HEK293 (cell line): ENCODE measurements at regions not wholly inside any gene's neighbourhood (a gene's known extent, or its start where the extent isn't known, plus 50 kb on each side); places are given as distances from the start of the nearest gene placed in this dataset.

Experiments
- CTCF ChIA-PET: fragments of 350-600 bp; formaldehyde crosslinking; extraction: SDS; loops from one replicate; lab custom pipeline; 2021; ENCODE audit warnings: antibody characterized with exemption; lab: Yijun Ruan, JAX
- POLR2A ChIA-PET: fragments of 300-600 bp; formaldehyde crosslinking; extraction: SDS; loops from one replicate; lab custom pipeline; 2020; ENCODE audit warnings: antibody characterized with exemption, inconsistent platforms; lab: Yijun Ruan, JAX
- H3K27ac ChIP-seq: fragments of 200-500 bp; sonication (Bioruptor generic); 2 replicates; pipeline ENCODE4 v1.5.1; 2014; ENCODE audit warnings: low read depth, low read length, control low read depth, inconsistent platforms; ENCODE audit errors: extremely low read depth
- H3K36me3 ChIP-seq, 2 experiments: fragments of 200-500 bp in 1 of 2; sonication (Bioruptor generic) in 1 of 2; 1 replicate in 1 of 2; 2 replicates in 1 of 2; pipeline ENCODE4 v1.5.1; 2014 to 2017; ENCODE audit warnings: inconsistent platforms in 2 of 2, low read length in 2 of 2; ENCODE audit not compliant: control insufficient read depth in 2 of 2, insufficient read depth in 1 of 2
- H3K4me1 ChIP-seq: fragments of 200-500 bp; sonication (Bioruptor generic); 2 replicates; pipeline ENCODE4 v1.5.1; 2014; ENCODE audit warnings: mild to moderate bottlenecking, low read length, inconsistent platforms; ENCODE audit not compliant: control insufficient read depth, insufficient read depth
- H3K4me3 ChIP-seq: 2 replicates; pipeline ENCODE4 v1.5.1; 2011; ENCODE audit warnings: low read depth, mild to moderate bottlenecking, control low read depth, low read length, moderate library complexity
- H3K9me3 ChIP-seq: fragments of 200-500 bp; sonication (Bioruptor generic); 2 replicates; pipeline ENCODE4 v1.5.1; 2014; ENCODE audit warnings: low read depth, low read length, inconsistent platforms; ENCODE audit not compliant: control insufficient read depth, insufficient read depth
- BCL11A ChIP-seq: fragments of 450-650 bp; formaldehyde crosslinking; IDR thresholded peaks from 2 replicates; pipeline ENCODE4 v1.5.1; 2016; ENCODE audit warnings: low read depth, missing biosample characterization, missing genetic modification characterization
- BCL11B ChIP-seq: fragments of 450-650 bp; formaldehyde crosslinking; IDR thresholded peaks from 2 replicates; pipeline ENCODE4 v1.5.1; 2016; ENCODE audit warnings: low read depth, missing biosample characterization, missing genetic modification characterization
- GLIS2 ChIP-seq: fragments of 450-650 bp; formaldehyde crosslinking; IDR thresholded peaks from 2 replicates; pipeline ENCODE4 v1.5.1; 2016; ENCODE audit warnings: missing biosample characterization, missing genetic modification characterization
- OVOL3 ChIP-seq: fragments of 450-650 bp; formaldehyde crosslinking; IDR thresholded peaks from 2 replicates; pipeline ENCODE4 v1.5.1; 2016; ENCODE audit warnings: missing biosample characterization, missing genetic modification characterization
- PRDM10 ChIP-seq: fragments of 450-650 bp; formaldehyde crosslinking; IDR thresholded peaks from 2 replicates; pipeline ENCODE4 v1.5.1; 2016; ENCODE audit warnings: missing biosample characterization, missing genetic modification characterization
- PRDM2 ChIP-seq: fragments of 450-650 bp; formaldehyde crosslinking; IDR thresholded peaks from 2 replicates; pipeline ENCODE4 v1.5.1; 2016; ENCODE audit warnings: missing biosample characterization, missing genetic modification characterization, borderline replicate concordance
- SCRT1 ChIP-seq: fragments of 450-650 bp; formaldehyde crosslinking; IDR thresholded peaks from 2 replicates; pipeline ENCODE4 v1.5.1; 2016; ENCODE audit warnings: missing biosample characterization, missing genetic modification characterization, borderline replicate concordance
- WT1 ChIP-seq: fragments of 450-650 bp; formaldehyde crosslinking; IDR thresholded peaks from 2 replicates; pipeline ENCODE4 v1.5.1; 2016; ENCODE audit warnings: missing biosample characterization, missing genetic modification characterization
- ZFP3 ChIP-seq: fragments of 450-650 bp; formaldehyde crosslinking; IDR thresholded peaks from 2 replicates; pipeline ENCODE4 v1.5.1; 2016; ENCODE audit warnings: low read depth, missing biosample characterization, missing genetic modification characterization
- ZFP37 ChIP-seq: fragments of 450-650 bp; formaldehyde crosslinking; IDR thresholded peaks from 2 replicates; pipeline ENCODE4 v1.5.1; 2016; ENCODE audit warnings: missing biosample characterization, missing genetic modification characterization
- ZNF112 ChIP-seq: fragments of 450-650 bp; formaldehyde crosslinking; IDR thresholded peaks from 2 replicates; pipeline ENCODE4 v1.5.0; 2017; ENCODE audit warnings: missing biosample characterization, missing genetic modification characterization
- ZNF174 ChIP-seq: fragments of 450-650 bp; formaldehyde crosslinking; IDR thresholded peaks from 2 replicates; pipeline ENCODE4 v1.5.0; 2017; ENCODE audit warnings: missing biosample characterization, mild to moderate bottlenecking, missing genetic modification characterization
- ZNF18 ChIP-seq: fragments of 450-650 bp; formaldehyde crosslinking; IDR thresholded peaks from 2 replicates; pipeline ENCODE4 v1.5.1; 2016; ENCODE audit warnings: missing biosample characterization, missing genetic modification characterization
- ZNF202 ChIP-seq: fragments of 450-650 bp; formaldehyde crosslinking; IDR thresholded peaks from 2 replicates; pipeline ENCODE4 v1.5.1; 2016; ENCODE audit warnings: missing biosample characterization, missing genetic modification characterization, borderline replicate concordance
- ZNF23 ChIP-seq: fragments of 450-650 bp; formaldehyde crosslinking; IDR thresholded peaks from 2 replicates; pipeline ENCODE4 v1.5.1; 2016; ENCODE audit warnings: missing biosample characterization, missing genetic modification characterization, borderline replicate concordance
- ZNF26 ChIP-seq: fragments of 450-650 bp; formaldehyde crosslinking; IDR thresholded peaks from 2 replicates; pipeline ENCODE4 v1.5.1; 2016; ENCODE audit warnings: missing biosample characterization, missing genetic modification characterization
- ZNF274 ChIP-seq, 2 experiments: fragments of 200-500 bp in 1 of 2; fragments of 450-650 bp in 1 of 2; sonication (Bioruptor generic) in 1 of 2; formaldehyde crosslinking in 1 of 2; IDR thresholded peaks; 2 replicates each; pipeline versions ENCODE4 v1.5.1 to v1.6.1; 2014 to 2016; ENCODE audit warnings: borderline replicate concordance in 1 of 2, inconsistent platforms in 1 of 2, low read length in 1 of 2, missing biosample characterization in 1 of 2, missing genetic modification characterization in 1 of 2
- ZNF324 ChIP-seq: fragments of 450-650 bp; formaldehyde crosslinking; IDR thresholded peaks from 2 replicates; pipeline ENCODE4 v1.5.1; 2016; ENCODE audit warnings: missing biosample characterization, missing genetic modification characterization
- ZNF426 ChIP-seq: fragments of 450-650 bp; formaldehyde crosslinking; IDR thresholded peaks from 2 replicates; pipeline ENCODE4 v1.5.1; 2017; ENCODE audit warnings: missing biosample characterization, missing genetic modification characterization, mild to moderate bottlenecking, inconsistent platforms, moderate library complexity
- ZNF558 ChIP-seq: fragments of 450-650 bp; formaldehyde crosslinking; IDR thresholded peaks from 2 replicates; pipeline ENCODE4 v1.5.1; 2016; ENCODE audit warnings: missing biosample characterization, missing genetic modification characterization
- ZNF561 ChIP-seq: fragments of 450-650 bp; IDR thresholded peaks from 2 replicates; pipeline ENCODE4 v1.5.1; 2018; ENCODE audit warnings: missing biosample characterization, missing genetic modification characterization, borderline replicate concordance
- ZNF837 ChIP-seq: fragments of 450-650 bp; formaldehyde crosslinking; IDR thresholded peaks from 2 replicates; pipeline ENCODE4 v1.5.1; 2016; ENCODE audit warnings: missing biosample characterization, missing genetic modification characterization

- no peaks in the 10 kb centered on the region for H3K36me3 ChIP-seq
- H3K4me3 ChIP-seq, result no peak overlapping the region
- H3K27ac ChIP-seq, result no peak overlapping the region
- no peaks in the 10 kb centered on the region for H3K4me1 ChIP-seq
- no peaks in the 10 kb centered on the region for H3K9me3 ChIP-seq
- POLR2A ChIA-PET, result no interaction called here
- TF ChIP-seq ZNF558 (tag by site-specific recombination) (no peak), WT1 (no peak), ZNF426 (tag by site-specific recombination) (no peak)
- CTCF ChIA-PET, result no interaction called here
Observed at GRCh38 chr7:121490309-121490708, 94.2 kb upstream of the FAM3C start.

- Histone ChIP-seq H3K4me3 (no peak overlapping the region), H3K27ac (no peak overlapping the region), H3K4me1 (no peaks in the 10 kb centered on the region), H3K36me3 (no peaks in the 10 kb centered on the region), H3K9me3 (no peaks in the 10 kb centered on the region)
- CTCF ChIA-PET, result interaction anchor here (0.6 kb wide), 1 partner anchor 440 kb away, joined by 3 read pairs; no protein-coding TSS in a partner anchor
- TF ChIP-seq ZNF837 (no peak), BCL11A (no peak), ZNF561 (tag by site-specific recombination) (no peak), ZFP37 (no peak), ZNF324 (tag by site-specific recombination) (no peak), OVOL3 (tag by site-specific recombination) (no peak), ZNF18 (tag by site-specific recombination) (no peak), ZNF112 (no peak), BCL11B (no peak), ZNF26 (tag by site-specific recombination) (no peak), ZNF202 (tag by site-specific recombination) (no peak), PRDM2 (tag by site-specific recombination) (no peak), ZNF274 (IDR thresholded peaks at IDR 0.05; ENCODE audit: low read length) (no peak), ZNF274 (tag by site-specific recombination; IDR thresholded peaks at IDR 0.05; ENCODE audit: borderline replicate concordance) (no peak), ZNF174 (no peak), PRDM10 (tag by site-specific recombination) (no peak), ZFP3 (tag by site-specific recombination) (no peak), ZNF426 (tag by site-specific recombination) (no peak), GLIS2 (tag by site-specific recombination) (no peak), ZNF23 (tag by site-specific recombination) (no peak), SCRT1 (no peak)
- POLR2A ChIA-PET, result no interaction called here
Observed at GRCh38 chr7:121489440-121489839, 93.3 kb upstream of the FAM3C start.
